ENCODE measurements at regions not wholly inside any gene's neighbourhood (a gene's known extent, or its start where the extent isn't known, plus 50 kb on each side); places are given as distances from the start of the nearest gene placed in this dataset.

- TF ChIP-seq CTCF (IDR thresholded peaks at IDR 0.05; ENCODE audit: poor library complexity) (no peak), EZH2 (IDR thresholded peaks at IDR 0.05; ENCODE audit: borderline replicate concordance) (no peak), EZH2phosphoT487 (IDR thresholded peaks at IDR 0.05; ENCODE audit: low read depth, severe bottlenecking, unreplicated experiment) (no peak)
Measured at GRCh38 chr5:9716838-9717281, 86.7 kb upstream of the TAS2R1 start.

Data from hepatocyte (in vitro differentiated cells).